Omental fat pad (tissue), 3 donors: ENCODE measurements at regions not wholly inside any gene's neighbourhood (a gene's known extent, or its start where the extent isn't known, plus 50 kb on each side); places are given as distances from the start of the nearest gene placed in this dataset.

Experiments used
- ATAC-seq: fragments of 150-250 bp; one replicate; pipeline ENCODE4 v1.9.1; 2016; ENCODE audit warnings: mild to moderate bottlenecking, moderate library complexity; ENCODE audit not compliant: low FRiP score
- DNase-seq: peaks from one replicate; pipeline ENCODE4 v3.0.0-alpha.2; 2019; ENCODE audit warnings: low spot score
- CTCF ChIP-seq, 3 donors: fragments of 450-650 bp; IDR thresholded peaks; one replicate each; pipeline ENCODE4 v1.5.1; 2016 to 2017; ENCODE audit warnings: antibody characterized with exemption in 3 of 3, mild to moderate bottlenecking in 3 of 3, moderate library complexity in 2 of 3

- ATAC-seq (no peak), DNase-seq (no peak)
- no peak for TF ChIP-seq CTCF (IDR thresholded peaks at IDR 0.05)
These were observed 55.6 kb downstream of the ZNF281 start for GRCh38 chr1:200354243-200354642.

- ATAC-seq = no peak
- TF ChIP-seq CTCF (IDR thresholded peaks at IDR 0.05) = no peak
- DNase-seq = no peak
These were observed 56.6 kb downstream of the ZNF281 start for GRCh38 chr1:200353232-200353631.

GRCh38 chr1:200351826-200352549, 57.8 kb downstream of the ZNF281 start:
- no peak for DNase-seq
- TF ChIP-seq CTCF (IDR thresholded peaks at IDR 0.05) = no peak
- ATAC-seq = peak; percentile 90

- no peak for TF ChIP-seq CTCF (IDR thresholded peaks at IDR 0.05)
- no peak for DNase-seq
- ATAC-seq = no peak
These were observed 58.4 kb downstream of the ZNF281 start for GRCh38 chr1:200351425-200351824.

GRCh38 chr1:200346700-200347099, 63.1 kb downstream of the ZNF281 start:
- DNase-seq (no peak), ATAC-seq (no peak)
- no peak for TF ChIP-seq CTCF (IDR thresholded peaks at IDR 0.05)

- TF ChIP-seq CTCF (IDR thresholded peaks at IDR 0.05) = no peak
- DNase-seq (no peak), ATAC-seq (no peak)
These were observed 64.3 kb downstream of the ZNF281 start for GRCh38 chr1:200345520-200345919.

- ATAC-seq = no peak
These were observed 66.0 kb downstream of the ZNF281 start for GRCh38 chr1:200343874-200344273.

More at GRCh38 chr1:200343874-200344273, 66.0 kb downstream of the ZNF281 start:
- no peak for TF ChIP-seq CTCF (IDR thresholded peaks at IDR 0.05)
- no peak for DNase-seq
